GM18868 (cell line): ENCODE measurements at regions not wholly inside any gene's neighbourhood (a gene's known extent, or its start where the extent isn't known, plus 50 kb on each side); places are given as distances from the start of the nearest gene placed in this dataset.
"Not testable (repeated sequence)": the region's sequence is repeated elsewhere in the genome, so short reads cannot be mapped to it uniquely, and the experiment has no call there.

Source experiments
- ATAC-seq: cut with Tn5 transposase; IDR thresholded peaks from one replicate; pipeline ENCODE4 v1.9.1; 2021; ENCODE audit warnings: mild to moderate bottlenecking, moderate library complexity; ENCODE audit not compliant: unreplicated experiment

- no peak for ATAC-seq
Observed at GRCh38 chr10:34016576-34016975, 682.1 kb upstream of the NRP1 start.

GRCh38 chr10:34015700-34016099 is 681.2 kb upstream of the NRP1 start:
- ATAC-seq: no peak

GRCh38 chr10:34013235-34013634 is 678.8 kb upstream of the NRP1 start:
- ATAC-seq: no peak

- no peak for ATAC-seq
Observed at GRCh38 chr10:34010891-34011290, 676.4 kb upstream of the NRP1 start.

GRCh38 chr10:34010228-34010627 is 675.8 kb upstream of the NRP1 start:
- ATAC-seq: not testable (repeated sequence)

- ATAC-seq: no peak
Observed at GRCh38 chr10:34008656-34009055, 674.2 kb upstream of the NRP1 start.

GRCh38 chr10:34006471-34006870 is 672.0 kb upstream of the NRP1 start:
- ATAC-seq: no peak

- no peak for ATAC-seq
Observed at GRCh38 chr10:34003561-34003960, 669.1 kb upstream of the NRP1 start.

GRCh38 chr10:34002896-34003295 is 668.4 kb upstream of the NRP1 start:
- ATAC-seq: no peak

- no peak for ATAC-seq
Observed at GRCh38 chr10:34001831-34002230, 667.4 kb upstream of the NRP1 start.

- no peak for ATAC-seq
Observed at GRCh38 chr10:34001087-34001580, 666.7 kb upstream of the NRP1 start.

- ATAC-seq: no peak
Observed at GRCh38 chr10:33993917-33994316, 659.5 kb upstream of the NRP1 start.

- no peak for ATAC-seq
Observed at GRCh38 chr10:33991924-33992323, 657.5 kb upstream of the NRP1 start.

GRCh38 chr10:33986515-33986914 is 652.0 kb upstream of the NRP1 start:
- no peak for ATAC-seq

- ATAC-seq: no peak
Observed at GRCh38 chr10:33986016-33986415, 651.5 kb upstream of the NRP1 start.

- ATAC-seq: no peak
Observed at GRCh38 chr10:33982995-33983394, 648.5 kb upstream of the NRP1 start.

- no peak for ATAC-seq
Observed at GRCh38 chr10:33981301-33981700, 646.8 kb upstream of the NRP1 start.

- no peak for ATAC-seq
Observed at GRCh38 chr10:33979195-33979594, 644.7 kb upstream of the NRP1 start.

GRCh38 chr10:33975481-33975880 is 641.0 kb upstream of the NRP1 start:
- ATAC-seq: no peak

- no peak for ATAC-seq
Observed at GRCh38 chr10:33974976-33975478, 640.6 kb upstream of the NRP1 start.

- ATAC-seq: no peak
Observed at GRCh38 chr10:33968983-33969382, 634.5 kb upstream of the NRP1 start.

GRCh38 chr10:33967606-33968120 is 633.2 kb upstream of the NRP1 start:
- no peak for ATAC-seq

GRCh38 chr10:33966946-33967345 is 632.5 kb upstream of the NRP1 start:
- no peak for ATAC-seq
